Neural cell (in vitro differentiated cells): ENCODE measurements at regions not wholly inside any gene's neighbourhood (a gene's known extent, or its start where the extent isn't known, plus 50 kb on each side); places are given as distances from the start of the nearest gene placed in this dataset.

Source experiments
- H2AFZ ChIP-seq: fragments of 200-600, 300-800 bp; sonication (generic), shearing (Covaris generic); 2 replicates; pipeline ENCODE4 v1.6.0; 2014; ENCODE audit warnings: low read depth, mild to moderate bottlenecking, antibody characterized with exemption, low read length, moderate library complexity
- H3F3A ChIP-seq: fragments of 200-600 bp; shearing (Covaris generic); 2 replicates; pipeline ENCODE4 v1.6.1; 2016; ENCODE audit warnings: mild to moderate bottlenecking, moderate library complexity, mixed read lengths, antibody characterized with exemption, low read length; ENCODE audit not compliant: insufficient read depth, poor library complexity, severe bottlenecking
- H3K27ac ChIP-seq: fragments of 200-600, 300-800 bp; sonication (generic), shearing (Covaris generic); 2 replicates; pipeline ENCODE4 v1.5.1; 2014; ENCODE audit warnings: mild to moderate bottlenecking, low read length, moderate library complexity
- H3K27me3 ChIP-seq: fragments of 300-800, 200-600 bp; sonication (generic), shearing (Covaris generic); 2 replicates; pipeline ENCODE4 v1.6.0; 2014; ENCODE audit warnings: mild to moderate bottlenecking, low read depth, low read length, moderate library complexity; ENCODE audit not compliant: insufficient read depth
- H3K36me3 ChIP-seq: fragments of 300-800, 200-600 bp; sonication (generic), shearing (Covaris generic); 2 replicates; pipeline ENCODE4 v1.5.1; 2014; ENCODE audit warnings: mild to moderate bottlenecking, antibody characterized with exemption, low read length, moderate library complexity; ENCODE audit not compliant: insufficient read depth
- H3K4me2 ChIP-seq: fragments of 300-800, 200-600 bp; sonication (generic), shearing (Covaris generic); 2 replicates; pipeline ENCODE4 v1.6.0; 2014; ENCODE audit warnings: mild to moderate bottlenecking, low read length
- H3K4me3 ChIP-seq: fragments of 300-800, 200-600 bp; sonication (generic), shearing (Covaris generic); 2 replicates; pipeline ENCODE4 v1.5.1; 2014; ENCODE audit warnings: mild to moderate bottlenecking, low read length, moderate library complexity
- H3K79me2 ChIP-seq: fragments of 200-600 bp; shearing (Covaris generic); replicated peaks from 2 replicates; pipeline ENCODE4 v1.6.0; 2014; ENCODE audit warnings: mild to moderate bottlenecking, low read length, moderate library complexity; ENCODE audit not compliant: insufficient read depth
- H3K9ac ChIP-seq: fragments of 300-800, 200-600 bp; sonication (generic), shearing (Covaris generic); 2 replicates; pipeline ENCODE4 v1.6.1; 2016; ENCODE audit warnings: mild to moderate bottlenecking, low read length, mixed read lengths
- H3K9me2 ChIP-seq: fragments of 200-600 bp; shearing (Covaris generic); 2 replicates; pipeline ENCODE4 v1.6.1; 2016; ENCODE audit warnings: mild to moderate bottlenecking, low read length, mixed read lengths; ENCODE audit not compliant: insufficient read depth
- H3K9me3 ChIP-seq: fragments of 200-600, 300-800 bp; sonication (generic), shearing (Covaris generic); 2 replicates; pipeline ENCODE4 v1.6.1; 2016; ENCODE audit warnings: mild to moderate bottlenecking, mixed run types, low read length, moderate library complexity, mixed read lengths
- H4K20me1 ChIP-seq: fragments of 200-600 bp; shearing (Covaris generic); 2 replicates; pipeline ENCODE4 v1.6.1; 2016; ENCODE audit warnings: mild to moderate bottlenecking, mixed run types; ENCODE audit not compliant: insufficient read depth
- CTCF ChIP-seq: fragments of 450-650 bp; IDR thresholded peaks from 2 replicates; pipeline ENCODE4 v1.5.1; 2014; ENCODE audit warnings: antibody characterized with exemption, mild to moderate bottlenecking, moderate library complexity; ENCODE audit not compliant: poor library complexity, severe bottlenecking
- EP300 ChIP-seq: fragments of 450-650 bp; conservative IDR thresholded peaks from 2 replicates; pipeline ENCODE4 v1.6.1; 2014; ENCODE audit warnings: antibody characterized with exemption, mild to moderate bottlenecking, moderate library complexity; ENCODE audit not compliant: poor library complexity, severe bottlenecking
- EZH2 ChIP-seq: fragments of 200-600, 300-800 bp; shearing (Covaris generic), sonication (generic); IDR thresholded peaks from 2 replicates; pipeline ENCODE4 v1.6.1; 2014; ENCODE audit warnings: antibody characterized with exemption, low read length, borderline replicate concordance, mild to moderate bottlenecking; ENCODE audit not compliant: insufficient read depth, poor library complexity, severe bottlenecking
- MXI1 ChIP-seq: fragments of 450-650 bp; conservative IDR thresholded peaks from 2 replicates; pipeline ENCODE4 v1.6.1; 2014; ENCODE audit warnings: antibody characterized with exemption, mild to moderate bottlenecking; ENCODE audit not compliant: poor library complexity, severe bottlenecking
- POLR2AphosphoS5 ChIP-seq: IDR thresholded peaks from 2 replicates; pipeline ENCODE4 v1.6.1; 2012
- RAD21 ChIP-seq: fragments of 450-650 bp; conservative IDR thresholded peaks from 2 replicates; pipeline ENCODE4 v1.6.1; 2014; ENCODE audit warnings: antibody characterized with exemption, mild to moderate bottlenecking, moderate library complexity
- REST ChIP-seq: IDR thresholded peaks from 2 replicates; pipeline ENCODE4 v1.6.1; 2012; ENCODE audit warnings: borderline replicate concordance
- SMC3 ChIP-seq: fragments of 450-650 bp; conservative IDR thresholded peaks from 2 replicates; pipeline ENCODE4 v1.6.1; 2014; ENCODE audit warnings: antibody characterized with exemption, mild to moderate bottlenecking, moderate library complexity; ENCODE audit not compliant: poor library complexity
- TAF1 ChIP-seq: IDR thresholded peaks from 2 replicates; pipeline ENCODE4 v1.6.1; 2012; ENCODE audit warnings: low read depth

GRCh38 chr18:51654488-51655326, 457.2 kb upstream of the MEX3C start:
- Histone ChIP-seq H3K9me3 (no peaks in the 10 kb centered on the region), H3K27me3 (no peaks in the 10 kb centered on the region), H3K4me3 (no peak overlapping the region), H3K9ac (no peak overlapping the region), H2AFZ (no peak overlapping the region), H3K9me2 (no peaks in the 10 kb centered on the region), H3K79me2 (no peaks in the 10 kb centered on the region), H3K27ac (no peak overlapping the region), H3K36me3 (no peaks in the 10 kb centered on the region), H3K4me2 (no peak overlapping the region), H3F3A (no peaks in the 10 kb centered on the region), H4K20me1 (no peaks in the 10 kb centered on the region)
- TF ChIP-seq CTCF (no peak), POLR2AphosphoS5 (no peak), EZH2 (no peak), EP300 (no peak)

- Histone ChIP-seq H3K27me3 (no peaks in the 10 kb centered on the region), H3K9ac (no peak overlapping the region), H3K36me3 (no peaks in the 10 kb centered on the region), H4K20me1 (no peaks in the 10 kb centered on the region), H3F3A (no peaks in the 10 kb centered on the region), H2AFZ (no peak overlapping the region), H3K9me2 (no peaks in the 10 kb centered on the region), H3K4me3 (no peak overlapping the region), H3K4me2 (no peak overlapping the region), H3K9me3 (no peaks in the 10 kb centered on the region), H3K27ac (no peak overlapping the region), H3K79me2 (no peaks in the 10 kb centered on the region)
- no peak for TF ChIP-seq REST
- no peak for TF ChIP-seq EZH2
- no peak for TF ChIP-seq CTCF
- no peak for TF ChIP-seq POLR2AphosphoS5
- TF ChIP-seq RAD21: no peak
- TF ChIP-seq EP300: no peak
- TF ChIP-seq MXI1: no peak
- no peak for TF ChIP-seq TAF1
- no peak for TF ChIP-seq SMC3
Measured at GRCh38 chr18:51655327-51655698, 457.8 kb upstream of the MEX3C start.
